Ishikawa (cell line): ENCODE measurements at regions not wholly inside any gene's neighbourhood (a gene's known extent, or its start where the extent isn't known, plus 50 kb on each side); places are given as distances from the start of the nearest gene placed in this dataset.

Experiments
- CEBPB ChIP-seq: IDR thresholded peaks from 2 replicates; pipeline ENCODE4 v1.6.1; 2012
- CREB1 ChIP-seq: IDR thresholded peaks from 2 replicates; pipeline ENCODE4 v1.6.1; 2012; ENCODE audit warnings: low read depth
- EGR1 ChIP-seq: IDR thresholded peaks from 2 replicates; pipeline ENCODE4 v1.6.1; 2012
- EP300 ChIP-seq: IDR thresholded peaks from 2 replicates; pipeline ENCODE4 v1.6.1; 2012; ENCODE audit warnings: borderline replicate concordance
- FOXM1 ChIP-seq: IDR thresholded peaks from 2 replicates; pipeline ENCODE4 v1.6.1; 2012; ENCODE audit warnings: low read depth, borderline replicate concordance
- NFIC ChIP-seq: IDR thresholded peaks from 2 replicates; pipeline ENCODE4 v1.6.1; 2012
- RAD21 ChIP-seq: IDR thresholded peaks from 2 replicates; pipeline ENCODE4 v1.6.1; 2012; ENCODE audit warnings: low read depth
- TAF1 ChIP-seq: IDR thresholded peaks from 2 replicates; pipeline ENCODE4 v1.6.1; 2012; ENCODE audit warnings: low read depth, mild to moderate bottlenecking
- TCF12 ChIP-seq: IDR thresholded peaks from 2 replicates; pipeline ENCODE4 v1.6.1; 2012; ENCODE audit warnings: low read depth
- TEAD4 ChIP-seq: IDR thresholded peaks from 2 replicates; pipeline ENCODE4 v1.6.1; 2012
- YY1 ChIP-seq: IDR thresholded peaks from 2 replicates; pipeline ENCODE4 v1.6.1; 2012; ENCODE audit warnings: low read depth
- ZBTB7A ChIP-seq: IDR thresholded peaks from 2 replicates; pipeline ENCODE4 v1.6.1; 2012; ENCODE audit warnings: low read depth
- TF ChIP-seq, protein P1 (sequence below): IDR thresholded peaks from 2 replicates; pipeline ENCODE4 v1.6.1; 2012
- TF ChIP-seq, protein P2 (sequence below): IDR thresholded peaks from 2 replicates; pipeline ENCODE4 v1.6.1; 2012; ENCODE audit warnings: low read depth, mild to moderate bottlenecking
- TF ChIP-seq, protein P3 (sequence below): IDR thresholded peaks from 2 replicates; pipeline ENCODE4 v1.6.1; 2012

DNA sequence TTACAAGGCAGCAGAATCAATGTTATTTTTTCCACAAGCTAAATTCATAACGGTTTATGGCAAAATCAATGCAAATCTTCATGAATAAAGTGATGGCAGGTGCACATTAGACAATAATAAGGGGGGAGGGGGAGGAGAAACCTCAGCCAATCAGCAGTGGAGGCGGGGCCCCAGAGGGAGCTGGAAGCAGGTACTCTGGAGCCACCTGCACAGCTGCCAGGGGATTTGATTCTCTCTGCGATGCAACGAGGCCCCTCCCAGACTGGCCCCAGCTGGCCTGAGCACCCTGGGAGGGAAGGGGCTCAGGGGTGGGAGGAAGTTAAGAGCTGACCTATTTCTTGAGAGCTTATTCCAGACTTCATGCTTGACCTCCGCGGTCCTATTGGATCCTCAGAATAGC is 127.8 kb upstream of the IGSF21 start:
- TF ChIP-seq RAD21 (no peak), TCF12 (no peak), TEAD4 (no peak), EGR1 (no peak)

DNA sequence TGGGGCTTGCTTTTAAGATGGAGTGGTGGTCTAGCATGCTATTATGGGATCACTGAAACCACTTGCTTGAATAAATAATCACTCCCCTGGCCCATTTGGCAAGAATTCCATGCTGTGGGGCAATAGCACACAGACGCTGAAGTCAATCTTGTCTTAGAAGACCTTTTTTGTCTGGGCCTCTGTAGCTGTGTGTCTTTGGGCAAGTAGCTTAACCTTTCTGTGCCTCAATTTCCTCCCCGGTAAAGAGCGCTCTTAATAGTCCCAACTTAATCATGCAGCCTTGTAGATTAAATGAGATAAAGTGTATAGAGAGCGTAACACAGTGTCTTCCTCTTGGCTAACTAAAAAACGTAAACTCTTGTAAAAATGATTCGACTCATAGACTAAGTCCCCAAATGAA is 125.4 kb upstream of the IGSF21 start:
- TF ChIP-seq TEAD4: no peak
- TF ChIP-seq, protein P1, sequence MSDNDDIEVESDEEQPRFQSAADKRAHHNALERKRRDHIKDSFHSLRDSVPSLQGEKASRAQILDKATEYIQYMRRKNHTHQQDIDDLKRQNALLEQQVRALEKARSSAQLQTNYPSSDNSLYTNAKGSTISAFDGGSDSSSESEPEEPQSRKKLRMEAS: no peak
- TF ChIP-seq TAF1: no peak

DNA sequence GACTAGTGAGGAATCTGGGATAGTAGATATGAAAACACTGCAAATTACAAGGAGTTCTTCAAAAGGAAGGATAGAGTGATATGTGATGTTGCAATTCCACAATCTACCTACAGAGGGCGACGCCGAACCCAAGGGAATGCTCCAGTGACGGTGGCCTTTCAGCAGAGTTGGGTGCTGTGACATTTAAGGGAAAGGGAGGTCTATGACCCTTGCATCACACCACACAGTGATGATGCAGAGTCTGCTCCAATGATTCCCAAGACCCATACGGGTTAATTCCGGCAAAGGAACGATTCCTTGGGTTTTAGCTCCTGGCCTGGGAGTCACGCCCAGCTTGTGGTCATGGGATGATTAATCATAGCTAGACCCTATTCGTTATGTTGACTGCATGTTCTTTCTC is 123.0 kb upstream of the IGSF21 start:
- TF ChIP-seq, protein P2, sequence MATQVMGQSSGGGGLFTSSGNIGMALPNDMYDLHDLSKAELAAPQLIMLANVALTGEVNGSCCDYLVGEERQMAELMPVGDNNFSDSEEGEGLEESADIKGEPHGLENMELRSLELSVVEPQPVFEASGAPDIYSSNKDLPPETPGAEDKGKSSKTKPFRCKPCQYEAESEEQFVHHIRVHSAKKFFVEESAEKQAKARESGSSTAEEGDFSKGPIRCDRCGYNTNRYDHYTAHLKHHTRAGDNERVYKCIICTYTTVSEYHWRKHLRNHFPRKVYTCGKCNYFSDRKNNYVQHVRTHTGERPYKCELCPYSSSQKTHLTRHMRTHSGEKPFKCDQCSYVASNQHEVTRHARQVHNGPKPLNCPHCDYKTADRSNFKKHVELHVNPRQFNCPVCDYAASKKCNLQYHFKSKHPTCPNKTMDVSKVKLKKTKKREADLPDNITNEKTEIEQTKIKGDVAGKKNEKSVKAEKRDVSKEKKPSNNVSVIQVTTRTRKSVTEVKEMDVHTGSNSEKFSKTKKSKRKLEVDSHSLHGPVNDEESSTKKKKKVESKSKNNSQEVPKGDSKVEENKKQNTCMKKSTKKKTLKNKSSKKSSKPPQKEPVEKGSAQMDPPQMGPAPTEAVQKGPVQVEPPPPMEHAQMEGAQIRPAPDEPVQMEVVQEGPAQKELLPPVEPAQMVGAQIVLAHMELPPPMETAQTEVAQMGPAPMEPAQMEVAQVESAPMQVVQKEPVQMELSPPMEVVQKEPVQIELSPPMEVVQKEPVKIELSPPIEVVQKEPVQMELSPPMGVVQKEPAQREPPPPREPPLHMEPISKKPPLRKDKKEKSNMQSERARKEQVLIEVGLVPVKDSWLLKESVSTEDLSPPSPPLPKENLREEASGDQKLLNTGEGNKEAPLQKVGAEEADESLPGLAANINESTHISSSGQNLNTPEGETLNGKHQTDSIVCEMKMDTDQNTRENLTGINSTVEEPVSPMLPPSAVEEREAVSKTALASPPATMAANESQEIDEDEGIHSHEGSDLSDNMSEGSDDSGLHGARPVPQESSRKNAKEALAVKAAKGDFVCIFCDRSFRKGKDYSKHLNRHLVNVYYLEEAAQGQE: no peak
- peak; percentile 55; the same call in 1 of the 2 replicates for TF ChIP-seq RAD21

DNA sequence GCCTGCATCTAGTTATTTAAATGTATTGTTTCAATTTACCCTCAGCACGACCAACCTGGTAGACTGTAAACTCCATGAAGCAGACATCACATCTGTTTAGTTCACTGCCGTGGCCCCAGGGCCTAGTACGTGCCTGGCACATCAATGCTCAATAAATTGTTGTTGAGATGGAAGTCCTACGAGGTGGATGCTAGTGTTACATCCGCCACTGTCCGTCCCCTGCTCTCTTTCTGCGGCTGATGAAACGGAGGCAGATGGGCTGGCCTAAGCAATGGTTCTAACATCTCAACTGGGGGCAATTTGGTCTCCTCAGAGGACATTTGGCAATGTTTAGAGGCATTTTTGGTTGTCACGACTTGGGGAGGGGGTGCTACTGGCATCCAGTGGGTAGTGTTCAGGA is 121.4 kb upstream of the IGSF21 start:
- no peak for TF ChIP-seq CREB1
- TF ChIP-seq, protein P1: no peak
- no peak for TF ChIP-seq EGR1
- no peak for TF ChIP-seq TEAD4
- TF ChIP-seq, protein P3, sequence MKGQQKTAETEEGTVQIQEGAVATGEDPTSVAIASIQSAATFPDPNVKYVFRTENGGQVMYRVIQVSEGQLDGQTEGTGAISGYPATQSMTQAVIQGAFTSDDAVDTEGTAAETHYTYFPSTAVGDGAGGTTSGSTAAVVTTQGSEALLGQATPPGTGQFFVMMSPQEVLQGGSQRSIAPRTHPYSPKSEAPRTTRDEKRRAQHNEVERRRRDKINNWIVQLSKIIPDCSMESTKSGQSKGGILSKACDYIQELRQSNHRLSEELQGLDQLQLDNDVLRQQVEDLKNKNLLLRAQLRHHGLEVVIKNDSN: no peak
- TF ChIP-seq, protein P2: no peak
- TF ChIP-seq FOXM1: no peak

DNA sequence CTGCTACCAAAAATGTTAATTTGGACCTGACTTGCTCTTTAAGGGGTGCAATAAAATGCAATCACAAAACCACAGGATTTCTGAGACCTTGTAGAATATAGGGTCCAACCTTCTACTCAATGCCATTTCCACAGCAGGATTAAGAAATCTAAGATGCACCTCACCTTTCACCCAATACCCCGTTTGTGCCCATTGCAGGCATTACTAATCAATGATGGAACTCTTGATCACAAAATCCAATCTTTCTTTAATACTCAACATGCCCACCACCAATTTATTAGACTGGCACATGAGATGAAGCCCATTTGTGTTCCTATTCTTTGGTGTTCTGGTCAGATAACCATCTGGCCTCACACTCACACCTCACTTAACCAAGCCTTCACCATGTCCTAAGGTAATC is 117.2 kb upstream of the IGSF21 start:
- TF ChIP-seq FOXM1 (no peak), TEAD4 (no peak), RAD21 (no peak), ZBTB7A (no peak), EP300 (no peak), YY1 (no peak), CREB1 (no peak), NFIC (no peak), EGR1 (no peak), CEBPB (no peak), TAF1 (no peak), TCF12 (no peak)
- TF ChIP-seq, protein P2: no peak
- TF ChIP-seq, protein P1: no peak
- TF ChIP-seq, protein P3: no peak

DNA sequence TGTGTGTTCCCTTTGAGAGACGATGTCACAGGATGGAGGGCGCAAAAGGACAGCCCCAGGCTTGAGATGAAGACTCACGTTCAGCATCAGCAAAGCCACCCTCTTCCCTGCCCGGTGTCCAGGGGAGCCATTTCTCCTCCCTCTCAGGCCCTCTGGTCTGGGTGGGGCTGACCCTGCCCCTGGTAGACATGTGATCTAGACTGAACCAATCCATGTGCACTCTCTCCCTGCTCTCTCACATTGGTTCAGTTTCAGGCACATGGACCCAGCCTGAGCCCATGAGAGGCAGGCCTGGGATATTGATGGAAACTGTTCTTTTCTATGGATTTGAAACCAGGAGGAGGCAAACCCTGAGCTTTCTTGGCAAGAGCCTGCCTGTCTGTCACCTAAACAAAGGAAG is 115.6 kb upstream of the IGSF21 start:
- no peak for TF ChIP-seq TAF1
- no peak for TF ChIP-seq NFIC
